ENCODE measurements at regions not wholly inside any gene's neighbourhood (a gene's known extent, or its start where the extent isn't known, plus 50 kb on each side); places are given as distances from the start of the nearest gene placed in this dataset.

- Histone ChIP-seq H3K27me3 (no peaks in the 10 kb centered on the region), H3K79me2 (no peaks in the 10 kb centered on the region), H3K4me3 (no peak overlapping the region), H3K9me2 (replicated peaks; ENCODE audit: insufficient read depth) (no peaks in the 10 kb centered on the region), H3K4me1 (ENCODE audit: insufficient read depth) (no peaks in the 10 kb centered on the region), H2AFZ (no peak overlapping the region), H3K27ac (no peak overlapping the region), H3K9me3 (ENCODE audit: low read depth) (no peaks in the 10 kb centered on the region), H4K20me1 (ENCODE audit: insufficient read depth, poor library complexity, severe bottlenecking) (no peaks in the 10 kb centered on the region), H3K4me2 (no peak overlapping the region), H3K36me3 (replicated peaks; ENCODE audit: insufficient read depth, low read depth) (no peaks in the 10 kb centered on the region)
- 92% methylated on average over 5 of the region's 5 CpGs for WGBS (ENCODE audit: low lambda C conversion rate, missing lambda C conversion rate)
- no peak for DNase-seq (ENCODE audit: low spot score)
- TF ChIP-seq EZH2phosphoT487 (IDR thresholded peaks at IDR 0.05; ENCODE audit: low read depth, severe bottlenecking, unreplicated experiment) (no peak), CTCF (IDR thresholded peaks at IDR 0.05; ENCODE audit: poor library complexity) (no peak), EZH2 (IDR thresholded peaks at IDR 0.05; ENCODE audit: borderline replicate concordance) (no peak)
Observed at GRCh38 chr14:97916669-97917568, 1119.7 kb downstream of the VRK1 start.

GRCh38 chr14:97920201-97920600 is 1123.0 kb downstream of the VRK1 start:
- no peak overlapping the region for H3K27ac ChIP-seq
- H3K9me2 ChIP-seq (replicated peaks; ENCODE audit: insufficient read depth), result no peaks in the 10 kb centered on the region
- H3K36me3 ChIP-seq (replicated peaks; ENCODE audit: insufficient read depth, low read depth), result no peaks in the 10 kb centered on the region
- no peaks in the 10 kb centered on the region for H3K9me3 ChIP-seq (ENCODE audit: low read depth)
- no peak for DNase-seq (ENCODE audit: low spot score)
- no peaks in the 10 kb centered on the region for H3K4me1 ChIP-seq (ENCODE audit: insufficient read depth)
- H3K4me2 ChIP-seq, result no peak overlapping the region
- TF ChIP-seq CTCF (IDR thresholded peaks at IDR 0.05; ENCODE audit: poor library complexity) (no peak), EZH2phosphoT487 (IDR thresholded peaks at IDR 0.05; ENCODE audit: low read depth, severe bottlenecking, unreplicated experiment) (no peak), EZH2 (IDR thresholded peaks at IDR 0.05; ENCODE audit: borderline replicate concordance) (no peak)
- no peaks in the 10 kb centered on the region for H3K79me2 ChIP-seq
- no peak overlapping the region for H2AFZ ChIP-seq
- no peak overlapping the region for H3K4me3 ChIP-seq
- no peaks in the 10 kb centered on the region for H3K27me3 ChIP-seq
- H4K20me1 ChIP-seq (ENCODE audit: insufficient read depth, poor library complexity, severe bottlenecking), result no peaks in the 10 kb centered on the region
- WGBS (ENCODE audit: low lambda C conversion rate, missing lambda C conversion rate), result 87% methylated on average over 5 of the region's 5 CpGs

- Histone ChIP-seq H4K20me1 (ENCODE audit: insufficient read depth, poor library complexity, severe bottlenecking) (no peaks in the 10 kb centered on the region), H3K4me3 (no peak overlapping the region), H3K79me2 (no peaks in the 10 kb centered on the region), H3K27me3 (no peaks in the 10 kb centered on the region), H3K4me1 (ENCODE audit: insufficient read depth) (no peaks in the 10 kb centered on the region), H3K27ac (no peak overlapping the region), H3K9me2 (replicated peaks; ENCODE audit: insufficient read depth) (no peaks in the 10 kb centered on the region), H3K36me3 (replicated peaks; ENCODE audit: insufficient read depth, low read depth) (no peaks in the 10 kb centered on the region), H3K4me2 (no peak overlapping the region), H3K9me3 (ENCODE audit: low read depth) (no peaks in the 10 kb centered on the region), H2AFZ (no peak overlapping the region)
- TF ChIP-seq EZH2 (IDR thresholded peaks at IDR 0.05; ENCODE audit: borderline replicate concordance) (no peak), EZH2phosphoT487 (IDR thresholded peaks at IDR 0.05; ENCODE audit: low read depth, severe bottlenecking, unreplicated experiment) (no peak), CTCF (IDR thresholded peaks at IDR 0.05; ENCODE audit: poor library complexity) (no peak)
- 58% methylated on average over 5 of the region's 5 CpGs for WGBS (ENCODE audit: low lambda C conversion rate, missing lambda C conversion rate)
- no peak for DNase-seq (ENCODE audit: low spot score)
Observed at GRCh38 chr14:97921296-97921695, 1124.1 kb downstream of the VRK1 start.
